ENCODE measurements at regions not wholly inside any gene's neighbourhood (a gene's known extent, or its start where the extent isn't known, plus 50 kb on each side); places are given as distances from the start of the nearest gene placed in this dataset.

GRCh38 chr13:59274958-59275727 is 888.6 kb downstream of the DIAPH3 start:
- TF ChIP-seq POLR2A (IDR thresholded peaks at IDR 0.05; ENCODE audit: low read depth, low read length): no peak
- no peak for TF ChIP-seq POLR2AphosphoS5 (IDR thresholded peaks at IDR 0.05; ENCODE audit: low read depth, low read length)
- TF ChIP-seq TAF1 (IDR thresholded peaks at IDR 0.05; ENCODE audit: borderline replicate concordance, low read depth, low read length): no peak

All from GM12892 (cell line).